GM12873 (cell line): ENCODE measurements at regions not wholly inside any gene's neighbourhood (a gene's known extent, or its start where the extent isn't known, plus 50 kb on each side); places are given as distances from the start of the nearest gene placed in this dataset.

Experiments used
- TF ChIP-seq, protein P1 (sequence below): IDR thresholded peaks from 2 replicates; pipeline ENCODE4 v1.5.1; 2012; ENCODE audit warnings: low read depth, mild to moderate bottlenecking, moderate library complexity, low read length, control low read depth; ENCODE audit not compliant: insufficient read depth; ENCODE audit errors: missing control alignments

DNA sequence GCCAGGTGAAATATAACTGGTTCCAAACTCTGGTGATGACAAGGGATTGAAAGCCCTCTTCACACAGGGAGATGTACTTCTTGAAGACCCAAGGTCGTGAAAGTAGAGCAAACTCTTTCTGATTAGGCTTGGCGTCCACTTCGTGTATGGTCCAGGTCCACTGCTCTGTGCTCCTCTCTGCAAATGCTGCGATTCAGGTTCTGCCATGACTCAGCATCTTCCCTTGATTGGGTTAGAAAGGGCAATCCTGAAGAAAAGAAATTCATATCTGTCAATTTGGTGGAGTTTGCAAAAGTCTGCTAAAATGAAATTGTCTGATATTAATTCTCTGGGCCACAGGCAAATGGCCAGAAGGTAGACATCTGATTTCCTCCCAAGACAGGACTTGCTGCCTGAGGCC is 431.4 kb downstream of the ACTR3B start:
- TF ChIP-seq, protein P1, sequence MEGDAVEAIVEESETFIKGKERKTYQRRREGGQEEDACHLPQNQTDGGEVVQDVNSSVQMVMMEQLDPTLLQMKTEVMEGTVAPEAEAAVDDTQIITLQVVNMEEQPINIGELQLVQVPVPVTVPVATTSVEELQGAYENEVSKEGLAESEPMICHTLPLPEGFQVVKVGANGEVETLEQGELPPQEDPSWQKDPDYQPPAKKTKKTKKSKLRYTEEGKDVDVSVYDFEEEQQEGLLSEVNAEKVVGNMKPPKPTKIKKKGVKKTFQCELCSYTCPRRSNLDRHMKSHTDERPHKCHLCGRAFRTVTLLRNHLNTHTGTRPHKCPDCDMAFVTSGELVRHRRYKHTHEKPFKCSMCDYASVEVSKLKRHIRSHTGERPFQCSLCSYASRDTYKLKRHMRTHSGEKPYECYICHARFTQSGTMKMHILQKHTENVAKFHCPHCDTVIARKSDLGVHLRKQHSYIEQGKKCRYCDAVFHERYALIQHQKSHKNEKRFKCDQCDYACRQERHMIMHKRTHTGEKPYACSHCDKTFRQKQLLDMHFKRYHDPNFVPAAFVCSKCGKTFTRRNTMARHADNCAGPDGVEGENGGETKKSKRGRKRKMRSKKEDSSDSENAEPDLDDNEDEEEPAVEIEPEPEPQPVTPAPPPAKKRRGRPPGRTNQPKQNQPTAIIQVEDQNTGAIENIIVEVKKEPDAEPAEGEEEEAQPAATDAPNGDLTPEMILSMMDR = no peak

DNA sequence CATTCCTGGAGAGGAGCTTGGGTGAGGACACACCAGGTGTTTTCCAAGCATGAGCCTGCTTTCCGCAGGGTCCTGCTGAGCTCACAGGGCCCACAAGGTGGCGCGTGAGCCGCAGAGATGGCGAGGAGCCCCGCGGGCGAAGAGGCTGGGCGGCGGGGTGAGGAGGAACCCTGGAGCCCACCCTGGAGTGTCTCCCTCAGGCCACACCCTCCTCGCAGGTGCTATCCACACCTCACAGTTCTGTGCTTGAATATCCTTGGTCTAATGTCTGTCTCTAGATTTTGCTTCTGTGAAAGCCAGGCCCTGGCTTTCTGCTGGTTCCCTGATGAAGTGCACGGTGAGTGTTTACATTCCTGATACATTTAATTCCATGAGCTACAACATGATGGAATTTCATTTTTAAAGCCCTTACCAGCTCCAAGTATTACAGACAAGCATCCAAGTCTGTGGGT is 433.6 kb downstream of the ACTR3B start:
- TF ChIP-seq, protein P1 = peak; percentile 77

- TF ChIP-seq, protein P1 = no peak
These were observed 457.5 kb downstream of the ACTR3B start for GRCh38 chr7:153217032-153217431.

- TF ChIP-seq, protein P1 = no peak
These were observed 465.3 kb downstream of the ACTR3B start for GRCh38 chr7:153224890-153225289.

GRCh38 chr7:153245809-153246208 is 486.3 kb downstream of the ACTR3B start:
- TF ChIP-seq, protein P1 = no peak

DNA sequence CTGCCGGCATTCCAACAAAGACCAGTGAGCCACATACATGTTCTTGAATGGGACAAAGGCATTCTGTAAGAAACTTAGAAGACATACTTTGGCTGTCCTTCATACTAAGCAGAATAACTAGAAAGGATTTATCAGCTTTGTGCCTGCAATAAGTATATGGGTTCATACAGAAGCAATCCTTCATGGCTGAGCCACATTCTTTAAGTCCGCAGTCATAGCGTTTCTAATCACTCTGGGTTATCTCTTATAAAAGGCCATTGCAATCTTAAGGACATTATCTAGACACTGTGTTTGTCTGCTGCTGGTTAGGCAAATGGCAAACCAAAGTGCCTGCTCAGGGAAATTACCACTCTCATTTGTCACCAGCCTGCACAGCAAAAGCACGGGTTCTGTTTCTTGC is 488.4 kb downstream of the ACTR3B start:
- TF ChIP-seq, protein P1 = no peak

GRCh38 chr7:153258686-153259085 is 499.1 kb downstream of the ACTR3B start:
- TF ChIP-seq, protein P1 = no peak

DNA sequence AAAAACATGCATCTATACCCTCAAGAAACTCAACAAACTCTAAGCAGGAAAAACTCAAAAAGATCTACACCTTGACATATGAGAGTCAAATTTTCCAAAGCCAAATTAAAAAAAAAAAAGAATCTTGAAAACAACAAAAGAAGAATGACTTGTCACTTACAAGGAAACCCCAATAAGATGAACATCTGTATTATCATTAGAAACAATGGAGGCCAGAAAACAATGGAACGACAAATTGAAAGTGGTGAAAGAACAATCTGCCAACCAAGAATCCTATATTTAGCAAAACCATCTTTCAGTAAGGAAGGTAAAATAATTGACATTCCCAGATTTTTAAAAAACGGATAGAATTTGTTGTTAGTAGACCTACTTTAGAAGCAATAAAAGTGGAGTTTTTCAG is 516.8 kb downstream of the ACTR3B start:
- TF ChIP-seq, protein P1 = no peak
